ENCODE measurements at regions not wholly inside any gene's neighbourhood (a gene's known extent, or its start where the extent isn't known, plus 50 kb on each side); places are given as distances from the start of the nearest gene placed in this dataset.
A peak's percentile ranks its signal among the peaks of the same experiment; 100 is the strongest.

- DNase-seq, result peak; percentile 24
These were observed 86.5 kb upstream of the PFN2 start for GRCh38 chr3:150057227-150057626.

DNA sequence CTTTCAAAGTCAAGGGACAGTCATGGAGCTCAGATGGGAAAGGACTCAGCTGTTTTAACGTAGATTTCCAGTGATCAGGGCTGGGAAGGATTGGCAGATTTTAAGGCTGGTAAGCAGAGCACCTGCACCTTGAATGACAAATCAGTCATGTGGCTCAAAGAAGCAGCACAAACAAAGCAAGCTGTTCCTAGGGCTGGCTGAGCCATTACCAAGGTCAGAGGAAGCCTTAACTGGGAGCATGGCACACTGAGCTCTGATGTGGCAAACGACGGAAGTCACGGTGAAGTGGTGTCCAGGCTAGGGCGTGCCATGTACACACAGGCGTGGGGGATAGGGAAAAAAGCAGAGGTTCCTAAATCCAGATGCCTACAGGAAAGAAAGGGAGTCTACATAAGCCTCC, 84.6 kb upstream of the PFN2 start:
- no peak for DNase-seq

GRCh38 chr3:150054635-150055034, 83.9 kb upstream of the PFN2 start:
- no peak for DNase-seq

GRCh38 chr3:150050510-150050909, 79.8 kb upstream of the PFN2 start:
- no peak for DNase-seq

DNA sequence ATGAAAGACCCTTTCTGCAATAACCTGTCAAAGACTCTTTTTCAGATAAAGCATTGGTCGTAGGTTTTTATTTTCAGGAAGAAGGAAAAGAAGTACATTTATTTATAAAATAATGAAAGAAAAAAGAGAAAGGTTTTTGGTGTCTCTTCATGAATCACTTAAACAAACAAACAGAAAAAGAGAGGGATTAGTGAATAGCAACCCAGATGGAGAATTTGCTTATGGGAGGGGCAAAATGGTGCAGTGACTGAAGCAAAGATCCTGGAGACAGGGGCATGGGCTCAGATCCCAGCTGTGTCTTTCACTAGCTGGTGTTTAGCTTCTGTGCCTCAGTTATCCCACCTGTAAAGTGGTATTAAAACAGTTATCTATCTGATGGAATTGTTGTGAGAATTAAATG, 78.6 kb upstream of the PFN2 start:
- no peak for DNase-seq

DNA sequence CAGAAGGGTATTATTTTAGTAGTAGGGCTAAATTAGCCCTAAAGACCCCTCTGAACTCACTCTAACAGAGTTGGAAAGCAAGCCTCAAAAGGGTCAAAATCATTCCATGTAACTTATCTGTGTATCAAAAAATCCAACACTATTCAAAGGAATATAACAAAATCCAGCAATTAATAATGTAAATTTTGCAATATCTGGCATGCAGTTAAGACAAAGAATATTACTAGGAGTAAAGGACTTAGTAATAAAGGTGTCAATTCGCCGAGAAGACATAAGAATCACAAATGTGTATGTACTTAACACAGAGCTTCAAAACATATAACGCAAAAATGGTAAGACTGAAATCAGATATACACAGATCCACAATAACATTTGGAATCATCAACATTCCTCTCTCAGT, 71.2 kb upstream of the PFN2 start:
- no peak for DNase-seq

- no peak for DNase-seq
These were observed 69.4 kb upstream of the PFN2 start for GRCh38 chr3:150040097-150040496.

- no peak for DNase-seq
These were observed 68.1 kb upstream of the PFN2 start for GRCh38 chr3:150038830-150039229.

GRCh38 chr3:150036780-150037179, 66.1 kb upstream of the PFN2 start:
- DNase-seq, result no peak

GRCh38 chr3:150035910-150036612, 65.4 kb upstream of the PFN2 start:
- DNase-seq, result peak; percentile 4

- no peak for DNase-seq
These were observed 64.6 kb upstream of the PFN2 start for GRCh38 chr3:150035301-150035779.

- DNase-seq, result no peak
These were observed 63.0 kb upstream of the PFN2 start for GRCh38 chr3:150033721-150034120.

DNA sequence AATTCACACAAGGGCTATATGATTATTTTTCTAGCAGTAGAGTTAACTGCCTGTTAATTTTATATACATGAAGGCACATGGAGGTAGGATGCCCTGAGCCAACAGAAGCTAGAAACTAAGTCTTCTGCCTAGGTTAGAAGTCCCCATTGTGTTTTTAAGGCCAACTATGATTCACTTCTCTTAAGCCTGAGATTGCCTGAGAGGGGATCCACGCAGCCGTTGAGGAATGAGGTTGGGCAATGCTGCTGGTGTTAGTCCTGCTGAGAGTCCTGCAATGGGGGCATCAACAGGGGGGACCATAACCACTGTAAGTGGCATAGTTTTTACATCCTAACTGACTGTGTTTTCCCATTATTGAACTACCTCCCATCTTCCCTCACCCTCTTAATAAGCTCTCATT, 60.1 kb upstream of the PFN2 start:
- DNase-seq, result no peak

- DNase-seq, result no peak
These were observed 52.5 kb upstream of the PFN2 start for GRCh38 chr3:150023239-150023636.

DNA sequence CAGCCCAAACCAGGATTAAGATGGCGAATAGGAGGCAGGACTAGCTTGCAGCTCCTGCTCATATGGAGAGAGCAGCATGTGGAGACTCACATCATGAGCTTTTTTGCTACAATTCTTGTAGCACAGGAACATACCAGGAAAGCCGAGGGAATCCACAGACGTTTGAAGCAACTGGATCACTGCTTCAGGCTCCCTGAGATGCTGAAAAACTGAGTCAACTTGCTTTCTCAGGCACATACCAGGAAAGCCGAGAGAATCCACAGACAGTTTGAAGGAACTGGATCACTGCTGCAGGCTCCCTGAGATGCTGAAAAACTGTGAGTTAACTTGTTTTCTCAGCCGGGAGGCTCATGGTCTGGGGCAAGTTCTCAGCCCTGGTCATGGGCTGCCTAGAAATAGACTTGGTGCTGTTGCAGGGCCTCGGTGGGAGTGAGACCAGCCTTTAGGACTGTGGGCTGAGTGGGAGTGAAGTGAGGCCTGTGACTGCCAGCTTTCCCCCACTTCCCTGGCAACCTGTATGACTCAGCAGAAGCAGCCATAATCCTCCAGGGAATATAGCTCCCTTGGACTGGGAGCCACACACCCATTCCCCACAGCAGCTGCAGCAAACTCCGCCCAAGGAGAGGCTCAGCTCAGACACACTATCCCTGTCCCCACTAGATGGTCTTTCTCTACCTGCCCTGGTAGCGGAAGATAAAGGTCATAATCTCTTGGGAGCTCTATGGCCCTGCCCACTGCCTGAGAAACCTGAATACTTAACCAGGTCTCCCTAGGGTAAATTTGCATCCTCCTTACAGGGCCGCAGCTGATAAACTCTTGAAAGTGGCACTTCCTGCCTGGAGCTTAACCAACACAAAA, 51.9 kb upstream of the PFN2 start:
- no peak for DNase-seq

DNA sequence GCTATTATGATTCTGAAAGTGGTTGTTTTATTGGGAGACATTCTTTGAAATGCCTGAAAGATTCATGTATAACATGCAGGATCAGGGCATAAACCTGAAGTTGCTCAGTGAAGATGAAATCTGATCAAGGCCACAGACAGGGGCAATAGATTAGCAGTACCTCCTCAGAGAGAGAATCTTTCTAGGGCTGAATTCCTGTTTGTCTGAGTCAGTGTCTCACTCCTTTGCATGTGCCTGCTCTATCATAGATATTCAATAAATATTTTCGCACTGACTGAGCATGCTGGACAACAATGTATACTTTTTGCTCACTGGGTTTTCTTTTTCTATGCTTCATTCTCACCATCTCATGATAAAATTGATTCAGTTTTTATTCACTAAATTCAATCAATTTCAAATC, 49.8 kb upstream of the PFN2 start:
- DNase-seq, result no peak

Data from hematopoietic multipotent progenitor cell treated with erythropoietin and hydrocortisone succinate and interleukin-3 and kit ligand, for 6 days (in vitro differentiated cells).